Fibroblast of lung (primary cell): ENCODE measurements at regions not wholly inside any gene's neighbourhood (a gene's known extent, or its start where the extent isn't known, plus 50 kb on each side); places are given as distances from the start of the nearest gene placed in this dataset.

Experiments
- DNase-seq, 2 donors: peaks; one replicate each; pipeline versions ENCODE4 v3.0.0 to v3.0.0-alpha.2; 2010; ENCODE audit warnings: low read depth in 2 of 2
- H2AFZ ChIP-seq: 2 replicates; pipeline ENCODE4 v1.5.1; 2012; ENCODE audit warnings: low read length, control low read depth, inconsistent platforms
- H3K27ac ChIP-seq: 2 replicates; pipeline ENCODE4 v1.5.1; 2011; ENCODE audit warnings: low read length, control low read depth; ENCODE audit not compliant: insufficient read depth
- H3K27me3 ChIP-seq: 2 replicates; pipeline ENCODE4 v1.5.1; 2011; ENCODE audit warnings: mild to moderate bottlenecking, low read length; ENCODE audit not compliant: control insufficient read depth, insufficient read depth
- H3K36me3 ChIP-seq: 2 replicates; pipeline ENCODE4 v1.5.1; 2011; ENCODE audit warnings: low read length; ENCODE audit not compliant: control insufficient read depth, insufficient read depth
- H3K4me1 ChIP-seq: 2 replicates; pipeline ENCODE4 v1.5.1; 2011; ENCODE audit warnings: low read length; ENCODE audit not compliant: control insufficient read depth, insufficient read depth; ENCODE audit errors: extremely low read depth
- H3K4me2 ChIP-seq: 2 replicates; pipeline ENCODE4 v1.5.1; 2011; ENCODE audit warnings: low read length, control low read depth; ENCODE audit not compliant: insufficient read depth; ENCODE audit errors: extremely low read depth
- H3K4me3 ChIP-seq, 4 experiments: fragments of 200-600 bp in 1 of 4; sonication (generic) in 1 of 4; replicated peaks in 1 of 4; 2 replicates each; pipeline ENCODE4 v1.5.1; 2011 to 2016; ENCODE audit warnings: low read length in 4 of 4, low read depth in 3 of 4, mild to moderate bottlenecking in 3 of 4, control low read depth in 2 of 4, inconsistent platforms in 1 of 4, mixed read lengths in 1 of 4; ENCODE audit not compliant: insufficient read depth in 1 of 4; ENCODE audit errors: control extremely low read depth in 1 of 4
- H3K79me2 ChIP-seq: 2 replicates; pipeline ENCODE4 v1.5.1; 2012; ENCODE audit warnings: mild to moderate bottlenecking, low read length, inconsistent platforms; ENCODE audit not compliant: control insufficient read depth, insufficient read depth
- H3K9ac ChIP-seq: 2 replicates; pipeline ENCODE4 v1.5.1; 2011; ENCODE audit warnings: mild to moderate bottlenecking, low read length, control low read depth; ENCODE audit not compliant: insufficient read depth
- H3K9me3 ChIP-seq: 2 replicates; pipeline ENCODE4 v1.5.1; 2012; ENCODE audit warnings: low read depth, low read length; ENCODE audit not compliant: control insufficient read depth, insufficient read depth
- H4K20me1 ChIP-seq: 2 replicates; pipeline ENCODE4 v1.5.1; 2011; ENCODE audit warnings: low read length; ENCODE audit not compliant: control insufficient read depth, insufficient read depth; ENCODE audit errors: extremely low read depth
- CTCF ChIP-seq, 2 donors: IDR thresholded peaks in 1 of 2; conservative IDR thresholded peaks in 1 of 2; 1 replicate in 1 of 2; 2 replicates in 1 of 2; pipeline ENCODE4 v1.5.1; 2011 to 2012; ENCODE audit warnings: low read length in 2 of 2, control low read depth in 1 of 2, inconsistent platforms in 1 of 2, low read depth in 1 of 2, mild to moderate bottlenecking in 1 of 2
- EZH2 ChIP-seq: IDR thresholded peaks from 2 replicates; pipeline ENCODE4 v1.5.1; 2012; ENCODE audit warnings: low read length, control low read depth, mild to moderate bottlenecking; ENCODE audit errors: missing control alignments

GRCh38 chr11:128326791-128327190 lies 260.6 kb downstream of the ETS1 start:
- TF ChIP-seq EZH2 (no peak), CTCF (conservative IDR thresholded peaks at IDR 0.05 in 1 of 2, IDR thresholded peaks at IDR 0.05 in 1 of 2; ENCODE audit: low read depth in 1 of 2, low read length in 2 of 2) (no peak)
- no peak overlapping the region for H3K4me3 ChIP-seq

GRCh38 chr11:128324531-128325141 lies 262.7 kb downstream of the ETS1 start:
- Histone ChIP-seq H3K27ac (no peak overlapping the region), H3K4me2 (no peak overlapping the region), H3K9ac (no peak overlapping the region), H3K36me3 (no peaks in the 10 kb centered on the region), H3K4me3 (no peak overlapping the region), H2AFZ (no peak overlapping the region), H4K20me1 (no peaks in the 10 kb centered on the region), H3K27me3 (peaks cover 2% of the 10 kb centered on the region), H3K9me3 (no peaks in the 10 kb centered on the region), H3K4me1 (no peaks in the 10 kb centered on the region), H3K79me2 (no peaks in the 10 kb centered on the region)
- TF ChIP-seq CTCF (conservative IDR thresholded peaks at IDR 0.05 in 1 of 2, IDR thresholded peaks at IDR 0.05 in 1 of 2; ENCODE audit: low read depth in 1 of 2, low read length in 2 of 2) = no peak
- TF ChIP-seq EZH2 = no peak
- no peak for DNase-seq

More at GRCh38 chr11:128326791-128327190, 260.6 kb downstream of the ETS1 start:
- Histone ChIP-seq H3K9me3 (no peaks in the 10 kb centered on the region), H2AFZ (no peak overlapping the region), H3K4me2 (no peak overlapping the region), H3K79me2 (no peaks in the 10 kb centered on the region), H4K20me1 (no peaks in the 10 kb centered on the region), H3K4me1 (no peaks in the 10 kb centered on the region), H3K9ac (no peak overlapping the region), H3K27ac (no peak overlapping the region), H3K27me3 (peaks cover 2% of the 10 kb centered on the region), H3K36me3 (no peaks in the 10 kb centered on the region)
- no peak for DNase-seq

GRCh38 chr11:128324051-128324481 lies 263.3 kb downstream of the ETS1 start:
- Histone ChIP-seq H3K27me3 (peaks cover 2% of the 10 kb centered on the region), H4K20me1 (no peaks in the 10 kb centered on the region), H2AFZ (no peak overlapping the region), H3K4me2 (no peak overlapping the region), H3K4me3 (no peak overlapping the region), H3K36me3 (no peaks in the 10 kb centered on the region), H3K79me2 (no peaks in the 10 kb centered on the region), H3K27ac (no peak overlapping the region), H3K4me1 (no peaks in the 10 kb centered on the region), H3K9me3 (no peaks in the 10 kb centered on the region), H3K9ac (no peak overlapping the region)
- DNase-seq = no peak
- TF ChIP-seq CTCF (conservative IDR thresholded peaks at IDR 0.05 in 1 of 2, IDR thresholded peaks at IDR 0.05 in 1 of 2; ENCODE audit: low read depth in 1 of 2, low read length in 2 of 2) (no peak), EZH2 (no peak)
